Large intestine (tissue), 3 donors: ENCODE measurements at regions not wholly inside any gene's neighbourhood (a gene's known extent, or its start where the extent isn't known, plus 50 kb on each side); places are given as distances from the start of the nearest gene placed in this dataset.
"Not testable (repeated sequence)": the region's sequence is repeated elsewhere in the genome, so short reads cannot be mapped to it uniquely, and the experiment has no call there.

Experiments used
- DNase-seq, 2 donors: peaks; one replicate each; pipeline versions ENCODE4 v3.0.0 to v3.0.0-alpha.2; 2013
- H3K27ac ChIP-seq: one replicate; pipeline ENCODE4 v1.5.1; 2013; ENCODE audit warnings: low read length
- H3K27me3 ChIP-seq: 2 replicates; pipeline ENCODE4 v1.6.1; 2013; ENCODE audit warnings: low read length; ENCODE audit not compliant: control insufficient read depth, insufficient read depth
- H3K36me3 ChIP-seq: 2 replicates; pipeline ENCODE4 v1.6.1; 2013; ENCODE audit warnings: low read length; ENCODE audit not compliant: control insufficient read depth, insufficient read depth
- H3K4me1 ChIP-seq: one replicate; pipeline ENCODE4 v1.6.1; 2013; ENCODE audit warnings: low read length; ENCODE audit not compliant: control insufficient read depth, insufficient read depth
- H3K4me3 ChIP-seq: one replicate; pipeline ENCODE4 v1.5.1; 2013; ENCODE audit warnings: low read length
- H3K9me3 ChIP-seq: one replicate; pipeline ENCODE4 v1.6.1; 2013; ENCODE audit warnings: mild to moderate bottlenecking, low read depth, low read length, moderate library complexity; ENCODE audit not compliant: control insufficient read depth
- WGBS: methylation state at CpG from one replicate; pipeline ENCODE4 v1.1.5; 2013; ENCODE audit warnings: low lambda C conversion rate; ENCODE audit not compliant: insufficient coverage; 5-methylcytosine and 5-hydroxymethylcytosine counted together

- WGBS = no CpG with 5 or more reads among the region's 1 CpG
- Histone ChIP-seq H3K4me3 (no peak overlapping the region), H3K36me3 (no peaks in the 10 kb centered on the region), H3K9me3 (peaks cover 11% of the 10 kb centered on the region), H3K4me1 (no peaks in the 10 kb centered on the region), H3K27ac (no peak overlapping the region), H3K27me3 (no peaks in the 10 kb centered on the region)
- DNase-seq = no peak
Observed at GRCh38 chr1:177891809-177892208, 78.0 kb downstream of the SEC16B start.

GRCh38 chr1:177890479-177890878 is 79.4 kb downstream of the SEC16B start:
- WGBS = no CpG with 5 or more reads among the region's 1 CpG
- H3K4me3 ChIP-seq = no peak overlapping the region
- no peaks in the 10 kb centered on the region for H3K36me3 ChIP-seq
- H3K9me3 ChIP-seq = peaks cover 11% of the 10 kb centered on the region
- no peak for DNase-seq
- no peak overlapping the region for H3K27ac ChIP-seq
- H3K4me1 ChIP-seq = no peaks in the 10 kb centered on the region
- no peaks in the 10 kb centered on the region for H3K27me3 ChIP-seq

GRCh38 chr1:177884479-177885021 is 85.3 kb downstream of the SEC16B start:
- no peak for DNase-seq
- no peaks in the 10 kb centered on the region for H3K36me3 ChIP-seq
- H3K4me3 ChIP-seq = no peak overlapping the region
- no peaks in the 10 kb centered on the region for H3K9me3 ChIP-seq
- no peaks in the 10 kb centered on the region for H3K4me1 ChIP-seq
- H3K27me3 ChIP-seq = no peaks in the 10 kb centered on the region
- H3K27ac ChIP-seq = no peak overlapping the region

GRCh38 chr1:177883581-177883980 is 86.3 kb downstream of the SEC16B start:
- Histone ChIP-seq H3K4me1 (no peaks in the 10 kb centered on the region), H3K27me3 (no peaks in the 10 kb centered on the region), H3K9me3 (no peaks in the 10 kb centered on the region), H3K27ac (no peak overlapping the region), H3K36me3 (no peaks in the 10 kb centered on the region), H3K4me3 (no peak overlapping the region)
- no peak for DNase-seq
- WGBS = 100% methylated on average over 1 of the region's 3 CpGs

GRCh38 chr1:177880339-177880891 is 89.4 kb downstream of the SEC16B start:
- Histone ChIP-seq H3K4me1 (no peaks in the 10 kb centered on the region), H3K27ac (no peak overlapping the region), H3K9me3 (no peaks in the 10 kb centered on the region), H3K36me3 (no peaks in the 10 kb centered on the region), H3K4me3 (no peak overlapping the region), H3K27me3 (no peaks in the 10 kb centered on the region)
- no peak for DNase-seq
- 73% methylated on average over 2 of the region's 7 CpGs for WGBS

GRCh38 chr1:177877086-177877485 is 92.8 kb downstream of the SEC16B start:
- no peak overlapping the region for H3K27ac ChIP-seq
- DNase-seq = no peak
- no peaks in the 10 kb centered on the region for H3K27me3 ChIP-seq
- H3K4me3 ChIP-seq = no peak overlapping the region
- no peaks in the 10 kb centered on the region for H3K4me1 ChIP-seq
- no peaks in the 10 kb centered on the region for H3K9me3 ChIP-seq
- 64% methylated on average over 2 of the region's 2 CpGs for WGBS
- no peaks in the 10 kb centered on the region for H3K36me3 ChIP-seq

- Histone ChIP-seq H3K27ac (no peak overlapping the region), H3K36me3 (no peaks in the 10 kb centered on the region), H3K4me1 (no peaks in the 10 kb centered on the region), H3K4me3 (no peak overlapping the region), H3K9me3 (no peaks in the 10 kb centered on the region), H3K27me3 (no peaks in the 10 kb centered on the region)
- no CpG with 5 or more reads among the region's 5 CpGs for WGBS
- DNase-seq = peak; percentile 13 to 35
Observed at GRCh38 chr1:177873238-177873637, 96.6 kb downstream of the SEC16B start.

- no peaks in the 10 kb centered on the region for H3K27me3 ChIP-seq
- H3K27ac ChIP-seq = no peak overlapping the region
- no peaks in the 10 kb centered on the region for H3K4me1 ChIP-seq
- H3K36me3 ChIP-seq = no peaks in the 10 kb centered on the region
- H3K4me3 ChIP-seq = no peak overlapping the region
- DNase-seq = peak in 1 of 2 donors; percentile 10
- WGBS = 11% methylated on average over 5 of the region's 10 CpGs
- no peaks in the 10 kb centered on the region for H3K9me3 ChIP-seq
Observed at GRCh38 chr1:177872308-177872900, 97.5 kb downstream of the SEC16B start.

- Histone ChIP-seq H3K4me1 (no peaks in the 10 kb centered on the region), H3K27me3 (no peaks in the 10 kb centered on the region), H3K9me3 (no peaks in the 10 kb centered on the region), H3K4me3 (no peak overlapping the region), H3K36me3 (no peaks in the 10 kb centered on the region), H3K27ac (no peak overlapping the region)
- WGBS = 53% methylated on average over 3 of the region's 7 CpGs
- no peak for DNase-seq
Observed at GRCh38 chr1:177871613-177872307, 98.1 kb downstream of the SEC16B start.

- Histone ChIP-seq H3K27me3 (no peaks in the 10 kb centered on the region), H3K4me3 (no peak overlapping the region), H3K36me3 (no peaks in the 10 kb centered on the region), H3K4me1 (no peaks in the 10 kb centered on the region), H3K9me3 (no peaks in the 10 kb centered on the region), H3K27ac (no peak overlapping the region)
- no peak for DNase-seq
- 91% methylated on average over 1 of the region's 4 CpGs for WGBS
Observed at GRCh38 chr1:177869586-177869985, 100.3 kb downstream of the SEC16B start.

- not testable (repeated sequence) for H3K27ac ChIP-seq
Observed at GRCh38 chr1:177869011-177869410, 100.8 kb downstream of the SEC16B start.

More at GRCh38 chr1:177869011-177869410, 100.8 kb downstream of the SEC16B start:
- H3K4me3 ChIP-seq, H3K27me3 ChIP-seq, DNase-seq, H3K4me1 ChIP-seq, H3K9me3 ChIP-seq, H3K36me3 ChIP-seq: not testable (repeated sequence)
